Motor neuron (in vitro differentiated cells): ENCODE measurements at regions not wholly inside any gene's neighbourhood (a gene's known extent, or its start where the extent isn't known, plus 50 kb on each side); places are given as distances from the start of the nearest gene placed in this dataset.

Experiments
- ATAC-seq, 8 experiments: fragments of 200-7000 bp; cut with Tn5 transposase; replicated peaks in 6 of 8; 2 replicates each; pipeline ENCODE4 v1.8.0; 2021; ENCODE audit warnings: mild to moderate bottlenecking in 8 of 8, moderate library complexity in 8 of 8
- H3K27ac ChIP-seq, 2 donors: fragments of 250-450 bp; sonication (Bioruptor Pico); 2 replicates each; pipeline ENCODE4 v1.9.0; 2021; ENCODE audit warnings: antibody characterized with exemption in 2 of 2, mild to moderate bottlenecking in 2 of 2, moderate library complexity in 1 of 2
- H3K4me1 ChIP-seq, 2 donors: fragments of 250-450 bp; sonication (Bioruptor Pico); replicated peaks in 1 of 2; 2 replicates each; pipeline ENCODE4 v1.6.1; 2021; ENCODE audit warnings: antibody characterized with exemption in 2 of 2, mild to moderate bottlenecking in 2 of 2, moderate library complexity in 1 of 2
- H3K4me3 ChIP-seq, 5 donors: fragments of 250-450 bp; sonication (Bioruptor Pico); 2 replicates each; pipeline ENCODE4 v1.9.0; 2021; ENCODE audit warnings: antibody characterized with exemption in 5 of 5, mild to moderate bottlenecking in 5 of 5, moderate library complexity in 4 of 5
- WGBS, 10 experiments: fragments of 450-650 bp; shearing (Covaris generic); methylation state at CpG; one replicate each; pipeline ENCODE4 v1.0.0; 2022; 5-methylcytosine and 5-hydroxymethylcytosine counted together
- in situ Hi-C, 9 experiments: fragments of 400-800 bp; cut with MboI; loops; one replicate each; pipeline ENCODE4 v1.15.0; 2021; ENCODE audit warnings: low sequenced_read_pairs in 9 of 9, low pct_unique_long_range_greater_than_20kb in 2 of 9; ENCODE audit not compliant: unreplicated experiment in 9 of 9

DNA sequence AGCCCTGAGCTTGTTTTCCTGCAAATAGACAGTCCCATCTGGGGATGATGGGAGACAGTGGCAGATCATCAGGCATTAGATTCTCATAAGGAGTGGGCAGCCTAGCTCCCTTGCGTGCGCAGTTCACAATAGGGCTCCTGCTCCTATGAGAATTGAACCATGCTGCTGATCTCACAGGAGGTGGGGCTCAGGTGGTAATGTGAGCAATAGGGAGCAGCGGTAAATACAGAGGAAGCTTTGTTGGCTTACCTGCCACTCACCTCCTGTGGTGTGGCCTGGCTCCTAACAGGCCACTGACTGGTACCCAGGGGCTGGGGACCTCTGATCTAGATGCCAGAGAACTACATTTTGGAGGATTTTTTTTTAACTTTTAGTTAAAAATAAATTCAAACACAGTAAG is 434.8 kb upstream of the MKI67 start:
- no peak for ATAC-seq
- no peak overlapping the region for H3K27ac ChIP-seq
- 80 to 100% (median 100%) methylated on average over 1 to 3 of the region's 3 CpGs; no CpG with 5 or more reads in 4 of the 10 experiments for WGBS, 10 experiments
- H3K4me1 ChIP-seq = peaks cover 5 to 18% of the 10 kb centered on the region in 2 donors
- in situ Hi-C loops = no loop called here
- H3K4me3 ChIP-seq = no peak overlapping the region

DNA sequence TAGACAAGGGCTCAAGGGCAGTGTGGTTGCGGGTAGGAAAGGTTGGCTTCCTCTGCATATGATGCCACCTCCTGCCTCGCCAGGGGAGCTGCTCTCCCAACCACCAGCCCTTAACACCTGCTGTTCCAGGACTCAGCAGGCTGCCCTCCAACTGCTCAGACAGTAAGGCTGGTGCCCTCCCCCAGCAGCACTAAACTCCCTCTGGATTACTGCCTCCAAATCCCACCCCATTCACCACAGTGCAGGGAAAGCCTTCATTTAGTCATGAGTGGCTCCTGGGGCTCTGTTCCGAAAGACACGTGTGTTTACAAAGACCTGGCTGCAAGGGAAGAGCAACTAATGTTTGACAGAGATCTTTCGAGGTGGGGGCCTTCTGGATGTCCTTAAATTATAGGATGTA is 437.2 kb upstream of the MKI67 start:
- in situ Hi-C loops = no loop called here
- H3K4me1 ChIP-seq = peaks cover 0 to 2% of the 10 kb centered on the region in 2 donors
- no peak overlapping the region for H3K27ac ChIP-seq
- 40 to 69% (median 60%) methylated on average over 1 to 3 of the region's 5 CpGs; no CpG with 5 or more reads in 7 of the 10 experiments for WGBS, 10 experiments
- H3K4me3 ChIP-seq = no peak overlapping the region
- no peak for ATAC-seq

DNA sequence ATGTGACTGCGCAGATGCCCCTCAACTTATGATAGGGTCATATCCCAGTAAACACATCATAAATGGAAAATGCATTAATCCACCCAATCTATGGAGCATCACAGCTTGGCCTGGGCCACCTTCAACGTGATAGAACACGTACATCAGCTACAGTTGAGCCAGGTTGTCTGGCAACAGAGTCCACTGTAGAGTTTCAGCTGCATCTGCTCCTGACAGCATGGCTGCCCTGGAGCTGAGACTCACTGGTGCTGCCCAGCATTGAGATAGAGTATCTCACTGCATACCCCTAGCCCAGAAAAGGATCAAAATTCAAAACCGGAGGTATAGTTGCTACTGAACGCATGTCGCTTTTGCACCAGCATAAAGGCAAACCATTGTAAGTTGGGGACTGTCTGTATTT is 437.7 kb upstream of the MKI67 start:
- WGBS, 10 experiments = 17 to 100% (median 84%) methylated on average over 1 to 6 of the region's 6 CpGs; no CpG with 5 or more reads in 2 of the 10 experiments
- Histone ChIP-seq H3K4me3 (no peak overlapping the region), H3K27ac (no peak overlapping the region), H3K4me1 (peaks cover 0 to 7% of the 10 kb centered on the region in 2 donors)
- in situ Hi-C loops = no loop called here
- ATAC-seq = no peak

DNA sequence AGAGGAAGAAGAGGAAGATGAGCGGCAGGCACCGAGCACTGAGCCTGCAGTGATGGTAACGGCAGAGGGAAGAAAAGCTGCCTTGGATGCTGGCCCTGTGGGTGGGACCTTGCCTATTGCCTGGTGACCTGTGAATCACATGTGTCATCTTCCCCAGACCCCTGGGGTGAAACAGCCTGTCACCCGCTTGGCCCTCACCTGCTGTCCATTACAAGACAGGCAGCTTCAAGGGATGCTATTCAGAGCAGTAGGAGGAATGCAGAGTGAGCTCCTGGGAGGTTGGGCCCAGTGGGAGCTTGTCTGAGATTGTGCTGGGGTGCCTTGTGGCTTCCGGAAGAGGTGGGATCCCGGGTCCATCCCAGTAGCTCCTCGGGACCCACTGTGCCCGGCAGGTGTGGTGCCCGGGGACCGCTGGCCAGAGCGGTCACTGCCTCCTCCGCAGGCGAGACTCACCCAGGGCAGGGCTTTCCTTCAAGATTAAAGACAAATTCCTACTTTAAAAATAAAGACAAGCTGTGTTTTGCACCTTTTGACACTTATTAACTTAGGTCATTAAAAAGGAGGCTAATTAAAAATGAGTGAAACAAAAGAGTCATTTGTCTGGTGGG is 440.2 kb upstream of the MKI67 start:
- 60 to 100% (median 87%) methylated on average over 1 to 8 of the region's 13 CpGs; no CpG with 5 or more reads in 2 of the 10 experiments for WGBS, 10 experiments
- peak in 2 of 8 experiments; percentile 20 to 29 for ATAC-seq

DNA sequence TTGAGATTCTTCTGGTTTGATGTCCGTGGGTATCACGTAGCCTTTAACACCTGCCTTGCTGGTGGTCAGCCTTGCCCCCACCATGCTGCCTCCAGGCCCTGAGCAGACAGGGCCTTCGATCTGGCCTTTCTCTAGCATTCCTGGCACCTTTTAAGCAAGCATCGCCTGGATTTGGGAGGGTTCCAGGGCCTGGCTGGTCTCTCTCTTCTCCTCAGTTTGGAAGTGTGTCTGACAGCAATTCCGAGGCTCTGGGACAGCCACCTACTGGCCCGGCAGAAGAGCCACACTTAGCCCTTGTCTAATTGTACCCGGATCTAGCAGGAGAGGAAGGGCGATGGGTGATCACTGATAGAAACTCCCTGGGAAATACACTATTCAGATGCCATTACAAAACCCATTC is 441.3 kb upstream of the MKI67 start:
- peaks cover 8 to 17% of the 10 kb centered on the region in 2 donors for H3K4me1 ChIP-seq
- WGBS, 10 experiments = 38 to 100% (median 80%) methylated on average over 1 to 5 of the region's 8 CpGs; no CpG with 5 or more reads in 3 of the 10 experiments
- no peak overlapping the region for H3K27ac ChIP-seq
- no peak for ATAC-seq
- in situ Hi-C loops = no loop called here
- H3K4me3 ChIP-seq = no peak overlapping the region

More for the DNA sequence above, 440.2 kb upstream of the MKI67 start:
- peaks cover 8 to 17% of the 10 kb centered on the region in 2 donors for H3K4me1 ChIP-seq
- H3K27ac ChIP-seq = no peak overlapping the region
- in situ Hi-C loops = no loop called here
- no peak overlapping the region for H3K4me3 ChIP-seq

DNA sequence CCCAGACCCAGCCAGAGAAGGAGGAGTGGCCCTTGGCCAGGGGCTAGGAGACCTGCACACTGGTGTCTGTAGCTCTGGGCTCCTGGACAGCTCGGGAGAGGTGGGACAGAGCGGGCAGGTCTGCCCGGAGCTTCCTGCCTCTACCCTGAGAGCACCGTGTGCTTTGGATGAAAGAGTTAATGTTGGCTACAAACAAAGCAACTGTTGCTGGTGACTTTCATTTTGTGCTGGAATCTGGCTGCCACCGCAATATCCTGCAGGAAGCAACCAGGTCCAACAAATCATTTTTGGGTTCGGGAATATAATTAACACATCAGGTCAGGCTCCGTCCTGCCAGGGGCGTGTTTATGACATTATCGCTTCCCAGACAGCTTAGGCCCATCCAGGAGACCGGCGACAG is 441.8 kb upstream of the MKI67 start:
- Histone ChIP-seq H3K27ac (no peak overlapping the region), H3K4me3 (no peak overlapping the region), H3K4me1 (peaks cover 8 to 17% of the 10 kb centered on the region in 2 donors)
- no peak for ATAC-seq
- in situ Hi-C loops = no loop called here
- 40 to 100% (median 95%) methylated on average over 1 to 7 of the region's 11 CpGs; no CpG with 5 or more reads in 2 of the 10 experiments for WGBS, 10 experiments

DNA sequence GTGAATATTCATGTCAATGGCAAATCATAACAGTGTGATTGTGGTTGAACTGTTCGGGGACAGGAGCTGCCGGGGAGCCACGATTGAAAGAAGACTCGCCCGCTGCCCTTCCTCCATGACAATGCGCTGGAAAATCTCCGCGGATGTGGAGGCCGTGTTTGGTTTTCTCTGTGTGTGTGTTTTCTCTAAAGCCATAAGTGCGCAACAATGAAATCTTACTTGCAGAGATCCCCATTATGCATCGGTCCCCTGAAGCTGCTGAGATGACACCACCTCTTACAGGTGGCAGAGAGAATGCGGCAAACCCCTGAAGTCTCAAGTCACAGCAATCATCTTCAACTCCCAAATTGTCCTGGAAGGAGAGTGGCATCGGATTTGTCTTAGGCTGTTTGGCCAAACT is 442.3 kb upstream of the MKI67 start:
- no peak overlapping the region for H3K4me3 ChIP-seq
- no peak overlapping the region for H3K27ac ChIP-seq
- peaks cover 8 to 20% of the 10 kb centered on the region in 2 donors for H3K4me1 ChIP-seq
- whole genome bisulfite sequencing, 10 experiments = 60 to 100% (median 84%) methylated on average over 1 to 10 of the region's 13 CpGs; no CpG with 5 or more reads in 3 of the 10 experiments
- in situ Hi-C loops = no loop called here
- no peak for ATAC-seq

DNA sequence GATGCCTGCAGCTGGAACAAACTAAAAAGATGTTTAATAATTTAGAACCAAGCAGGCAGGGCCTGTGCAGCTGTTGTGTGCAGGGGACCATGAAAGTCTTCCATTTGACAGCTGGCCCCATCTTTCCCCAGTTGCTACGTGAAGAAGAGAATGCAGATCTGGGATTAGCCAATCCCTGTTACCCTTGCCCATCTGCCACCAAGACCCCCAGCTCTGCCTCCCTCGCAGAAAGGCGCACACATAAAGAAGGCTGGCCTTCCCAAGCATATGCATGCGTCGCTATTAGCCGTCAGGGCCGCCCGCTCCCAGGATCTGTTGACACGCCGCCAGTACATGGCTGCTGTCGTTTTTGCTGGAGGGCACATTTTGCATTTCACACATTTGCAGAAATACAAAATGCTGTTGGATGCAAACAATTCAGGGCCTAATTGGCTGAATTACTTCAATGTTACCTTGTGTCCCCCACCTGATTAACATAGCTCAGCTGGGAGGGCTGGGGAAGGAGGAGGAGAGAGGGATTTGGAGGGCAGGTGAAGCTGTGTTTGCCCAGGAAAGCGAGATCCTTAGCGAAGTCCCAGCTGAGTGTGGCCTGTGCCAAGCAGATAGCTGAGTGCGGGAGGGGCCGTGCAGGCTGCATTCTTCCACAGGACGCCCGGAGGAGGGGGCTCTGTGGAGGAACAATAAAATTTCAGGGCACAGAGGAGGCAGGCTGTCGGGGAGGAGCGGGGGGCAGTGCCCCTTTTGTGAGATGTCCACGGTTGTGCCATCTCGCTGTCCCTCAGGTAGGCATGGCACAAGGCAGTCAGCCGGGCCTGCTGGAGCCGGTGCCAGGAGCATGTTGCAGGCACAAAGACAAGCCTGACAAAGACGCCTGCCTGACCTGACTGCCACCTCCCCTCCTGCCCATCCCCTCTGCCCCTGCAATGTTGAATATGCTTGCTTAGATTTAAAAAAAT is 443.0 kb upstream of the MKI67 start:
- Histone ChIP-seq H3K4me1 (peaks cover 13 to 27% of the 10 kb centered on the region in 2 donors), H3K27ac (peak overlapping the region in 1 of 2 donors; percentile 37), H3K4me3 (no peak overlapping the region)
- 0 to 68% (median 15%) methylated on average over 1 to 16 of the region's 24 CpGs; no CpG with 5 or more reads in 2 of the 10 experiments for WGBS, 10 experiments
- in situ Hi-C loops = no loop called here
- ATAC-seq = peak in 7 of 8 experiments; percentile 36 to 80 (median 69)

DNA sequence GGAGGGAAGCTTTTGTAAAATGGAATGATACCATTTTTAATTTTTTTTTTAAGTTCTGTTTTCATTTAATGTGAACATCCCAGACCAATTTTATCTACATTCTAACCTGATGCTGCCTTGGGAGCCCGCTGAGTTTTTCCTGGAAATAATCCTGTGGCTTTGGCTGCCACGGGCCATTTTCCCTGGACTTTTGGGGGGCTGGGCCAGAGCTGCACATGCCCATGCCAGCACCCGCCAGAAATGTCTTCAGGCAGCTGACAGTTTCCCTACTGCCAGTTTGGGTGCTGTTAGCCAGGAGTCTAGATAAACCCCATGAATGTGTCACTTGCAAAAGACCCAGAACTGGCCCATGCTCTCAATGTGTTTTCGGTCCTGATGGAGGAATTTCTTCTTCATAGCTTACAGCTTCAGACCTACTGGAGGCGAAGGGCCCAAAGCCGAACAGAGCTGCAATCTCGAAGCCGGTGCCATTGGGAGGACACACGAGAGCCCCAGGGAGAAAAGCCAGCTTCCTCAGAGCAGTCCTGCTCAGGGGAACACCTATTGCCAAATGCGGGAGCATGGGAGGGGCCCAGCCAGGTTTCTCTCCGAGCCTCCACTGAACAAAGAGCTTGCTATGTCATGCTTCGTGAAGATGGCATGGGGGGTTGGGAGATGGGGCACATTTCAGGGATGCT is 444.2 kb upstream of the MKI67 start:
- H3K27ac ChIP-seq = no peak overlapping the region
- H3K4me3 ChIP-seq = no peak overlapping the region
- ATAC-seq = no peak
- in situ Hi-C loops = no loop called here
- peaks cover 13 to 38% of the 10 kb centered on the region in 2 donors for H3K4me1 ChIP-seq
- WGBS, 10 experiments = 45 to 100% (median 93%) methylated on average over 1 to 10 of the region's 12 CpGs; no CpG with 5 or more reads in 3 of the 10 experiments

DNA sequence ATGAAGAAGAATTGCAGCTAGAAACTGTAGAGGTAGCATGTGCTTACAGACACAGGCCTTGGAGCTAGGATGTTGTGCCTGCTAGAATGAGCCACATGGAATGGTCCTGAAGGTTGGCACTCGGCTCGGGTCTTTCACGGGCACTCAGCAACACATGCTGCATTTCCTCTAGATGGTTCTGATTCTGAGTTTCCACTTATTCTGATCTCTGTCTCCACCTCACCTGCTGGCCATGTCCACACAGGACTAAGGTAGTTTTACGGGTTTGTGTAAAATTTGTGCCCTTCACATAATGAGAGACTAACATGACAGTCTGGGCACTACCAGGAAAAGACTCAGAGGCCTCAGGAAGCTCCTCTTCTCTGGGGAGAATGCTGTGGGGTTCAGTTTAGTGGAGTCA is 444.8 kb upstream of the MKI67 start:
- H3K4me3 ChIP-seq = no peak overlapping the region
- no peak for ATAC-seq
- in situ Hi-C loops = no loop called here
- WGBS, 10 experiments = 28 to 96% (median 78%) methylated on average over 1 to 4 of the region's 4 CpGs; no CpG with 5 or more reads in 4 of the 10 experiments
- peaks cover 13 to 44% of the 10 kb centered on the region in 2 donors for H3K4me1 ChIP-seq
- H3K27ac ChIP-seq = no peak overlapping the region

DNA sequence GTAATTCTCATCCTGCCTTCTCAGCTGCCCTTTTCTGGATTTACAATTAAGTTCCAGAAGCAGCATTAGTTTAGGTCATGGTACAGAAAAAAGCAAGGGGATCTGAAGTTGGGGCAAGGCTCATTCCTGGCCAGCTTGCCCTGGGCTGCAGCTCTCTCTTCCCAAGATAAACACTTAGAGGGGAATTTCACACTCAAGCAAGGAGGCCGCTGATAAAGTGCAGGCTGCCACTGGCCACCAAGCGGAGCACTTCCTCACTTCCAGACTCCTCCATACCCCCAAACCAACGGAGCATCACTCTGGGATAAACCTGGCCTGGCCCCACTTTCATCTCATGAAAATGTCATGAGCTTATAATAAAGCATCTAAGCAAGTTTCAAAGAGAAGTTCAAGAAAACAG is 445.5 kb upstream of the MKI67 start:
- 8 to 80% (median 74%) methylated on average over 2 to 3 of the region's 3 CpGs; no CpG with 5 or more reads in 4 of the 10 experiments for WGBS, 10 experiments
- Histone ChIP-seq H3K27ac (no peak overlapping the region), H3K4me3 (no peak overlapping the region), H3K4me1 (peaks cover 13 to 49% of the 10 kb centered on the region in 2 donors)
- no peak for ATAC-seq
- in situ Hi-C loops = no loop called here

DNA sequence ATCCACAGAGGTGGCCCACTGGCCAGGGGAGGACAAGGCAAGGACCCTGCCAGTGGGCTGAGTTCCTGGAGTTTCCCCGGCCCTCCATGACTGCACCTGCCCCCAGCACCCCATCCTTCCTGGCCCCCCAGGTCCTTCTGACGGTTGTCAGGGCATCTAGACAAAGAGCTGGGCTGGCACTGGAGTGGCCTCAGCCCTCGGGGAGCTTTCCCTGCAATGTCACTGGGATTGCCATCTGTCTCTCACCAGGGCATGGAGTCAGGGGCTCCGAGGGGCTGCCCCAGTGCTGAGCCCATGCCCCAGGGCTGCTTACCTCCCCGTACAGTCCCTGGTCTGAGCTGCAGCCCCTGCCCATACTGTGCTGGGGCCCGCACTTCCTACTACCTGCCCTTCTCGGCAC is 446.5 kb upstream of the MKI67 start:
- ATAC-seq = no peak
- in situ Hi-C loops = no loop called here
- Histone ChIP-seq H3K27ac (no peak overlapping the region), H3K4me1 (peaks cover 23 to 59% of the 10 kb centered on the region in 2 donors), H3K4me3 (no peak overlapping the region)
- WGBS, 10 experiments = 90% methylated on average over 3 of the region's 7 CpGs; no CpG with 5 or more reads in 9 of the 10 experiments
